ENCODE measurements at regions not wholly inside any gene's neighbourhood (a gene's known extent, or its start where the extent isn't known, plus 50 kb on each side); places are given as distances from the start of the nearest gene placed in this dataset.
"Not testable (repeated sequence)": the region's sequence is repeated elsewhere in the genome, so short reads cannot be mapped to it uniquely, and the experiment has no call there.

- Histone ChIP-seq H2AFZ (no peak overlapping the region), H3K9me3 (ENCODE audit: low read depth) (no peaks in the 10 kb centered on the region), H3K27me3 (no peaks in the 10 kb centered on the region), H4K20me1 (ENCODE audit: insufficient read depth, poor library complexity, severe bottlenecking) (no peaks in the 10 kb centered on the region), H3K4me1 (ENCODE audit: insufficient read depth) (no peaks in the 10 kb centered on the region), H3K36me3 (replicated peaks; ENCODE audit: insufficient read depth, low read depth) (no peaks in the 10 kb centered on the region), H3K4me3 (no peak overlapping the region), H3K79me2 (no peaks in the 10 kb centered on the region), H3K4me2 (no peak overlapping the region), H3K9me2 (replicated peaks; ENCODE audit: insufficient read depth) (no peaks in the 10 kb centered on the region), H3K27ac (no peak overlapping the region)
- TF ChIP-seq CTCF (IDR thresholded peaks at IDR 0.05; ENCODE audit: poor library complexity) (no peak), EZH2phosphoT487 (IDR thresholded peaks at IDR 0.05; ENCODE audit: low read depth, severe bottlenecking, unreplicated experiment) (no peak), EZH2 (IDR thresholded peaks at IDR 0.05; ENCODE audit: borderline replicate concordance) (no peak)
- 95% methylated on average over 34 of the region's 47 CpGs for WGBS (ENCODE audit: low lambda C conversion rate, missing lambda C conversion rate)
- DNase-seq (ENCODE audit: low spot score), result no peak
Measured at GRCh38 chr7:145360511-145361100, 524.8 kb upstream of the TPK1 start.

DNA sequence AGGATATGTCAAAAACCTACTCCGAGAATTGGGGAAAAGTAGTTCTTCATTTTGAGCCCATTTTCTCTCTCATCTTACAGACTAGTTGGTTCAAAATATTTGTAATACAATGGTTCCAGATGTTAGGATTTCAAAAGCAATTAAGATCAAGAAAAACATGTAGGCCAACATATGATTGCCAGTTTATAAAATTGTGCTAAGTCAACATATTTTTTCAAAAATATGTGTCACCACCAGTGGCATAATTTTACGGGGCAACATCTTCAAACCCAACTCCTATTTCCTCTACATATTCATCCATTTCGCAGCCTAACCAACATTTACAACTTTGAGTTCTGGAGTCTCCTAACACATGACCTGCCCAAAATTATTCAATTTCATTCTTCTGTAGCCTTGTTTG lies 514.5 kb upstream of the TPK1 start:
- Histone ChIP-seq H3K36me3 (replicated peaks; ENCODE audit: insufficient read depth, low read depth) (no peaks in the 10 kb centered on the region), H3K27ac (no peak overlapping the region), H3K27me3 (no peaks in the 10 kb centered on the region), H3K9me2 (replicated peaks; ENCODE audit: insufficient read depth) (no peaks in the 10 kb centered on the region), H3K4me1 (ENCODE audit: insufficient read depth) (no peaks in the 10 kb centered on the region), H4K20me1 (ENCODE audit: insufficient read depth, poor library complexity, severe bottlenecking) (no peaks in the 10 kb centered on the region), H2AFZ (no peak overlapping the region), H3K4me3 (no peak overlapping the region), H3K9me3 (ENCODE audit: low read depth) (no peaks in the 10 kb centered on the region), H3K79me2 (no peaks in the 10 kb centered on the region), H3K4me2 (no peak overlapping the region)
- DNase-seq (ENCODE audit: low spot score), result no peak
- WGBS (ENCODE audit: low lambda C conversion rate, missing lambda C conversion rate), result 83% methylated on average over 3 of the region's 3 CpGs
- TF ChIP-seq EZH2phosphoT487 (IDR thresholded peaks at IDR 0.05; ENCODE audit: low read depth, severe bottlenecking, unreplicated experiment) (no peak), CTCF (IDR thresholded peaks at IDR 0.05; ENCODE audit: poor library complexity) (no peak), EZH2 (IDR thresholded peaks at IDR 0.05; ENCODE audit: borderline replicate concordance) (no peak)

- not testable (repeated sequence) for H3K36me3 ChIP-seq (replicated peaks; ENCODE audit: insufficient read depth, low read depth); H3K4me3 ChIP-seq; H3K9me2 ChIP-seq (replicated peaks; ENCODE audit: insufficient read depth); H3K4me2 ChIP-seq; H3K27me3 ChIP-seq; H3K79me2 ChIP-seq; H2AFZ ChIP-seq; H3K4me1 ChIP-seq (ENCODE audit: insufficient read depth); H3K27ac ChIP-seq; DNase-seq (ENCODE audit: low spot score); H4K20me1 ChIP-seq (ENCODE audit: insufficient read depth, poor library complexity, severe bottlenecking); H3K9me3 ChIP-seq (ENCODE audit: low read depth)
Measured at GRCh38 chr7:145349452-145349851, 513.6 kb upstream of the TPK1 start.

DNA sequence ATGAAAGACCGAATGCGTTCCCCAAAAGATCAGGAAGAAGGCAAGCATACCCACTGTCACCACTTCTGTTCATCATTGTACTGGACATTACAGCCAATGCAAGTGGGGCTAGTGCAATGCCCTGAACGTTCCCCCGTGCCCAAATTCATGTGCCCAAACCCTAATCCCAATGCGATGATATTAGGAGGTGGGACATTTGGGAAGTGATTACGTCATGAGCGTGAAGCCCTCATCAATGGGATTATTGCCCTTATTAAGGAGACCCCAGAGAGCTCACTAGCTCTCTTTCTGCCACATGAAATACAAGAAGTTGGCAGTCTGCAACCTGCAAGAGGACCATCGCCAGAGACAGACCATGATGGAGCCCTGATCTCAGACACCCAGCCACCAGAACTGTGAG lies 511.4 kb upstream of the TPK1 start:
- no peak for DNase-seq (ENCODE audit: low spot score)
- H3K4me3 ChIP-seq, result no peak overlapping the region
- 80% methylated on average over 8 of the region's 8 CpGs for WGBS (ENCODE audit: low lambda C conversion rate, missing lambda C conversion rate)
- no peak overlapping the region for H3K4me2 ChIP-seq
- no peaks in the 10 kb centered on the region for H3K9me2 ChIP-seq (replicated peaks; ENCODE audit: insufficient read depth)
- no peaks in the 10 kb centered on the region for H3K9me3 ChIP-seq (ENCODE audit: low read depth)
- no peaks in the 10 kb centered on the region for H3K36me3 ChIP-seq (replicated peaks; ENCODE audit: insufficient read depth, low read depth)
- no peak for TF ChIP-seq EZH2 (IDR thresholded peaks at IDR 0.05; ENCODE audit: borderline replicate concordance)
- no peak for TF ChIP-seq CTCF (IDR thresholded peaks at IDR 0.05; ENCODE audit: poor library complexity)
- no peak for TF ChIP-seq EZH2phosphoT487 (IDR thresholded peaks at IDR 0.05; ENCODE audit: low read depth, severe bottlenecking, unreplicated experiment)
- no peaks in the 10 kb centered on the region for H3K27me3 ChIP-seq
- no peak overlapping the region for H3K27ac ChIP-seq
- H3K79me2 ChIP-seq, result no peaks in the 10 kb centered on the region
- H2AFZ ChIP-seq, result no peak overlapping the region
- no peaks in the 10 kb centered on the region for H3K4me1 ChIP-seq (ENCODE audit: insufficient read depth)
- H4K20me1 ChIP-seq (ENCODE audit: insufficient read depth, poor library complexity, severe bottlenecking), result no peaks in the 10 kb centered on the region
